ENCODE measurements at regions not wholly inside any gene's neighbourhood (a gene's known extent, or its start where the extent isn't known, plus 50 kb on each side); places are given as distances from the start of the nearest gene placed in this dataset.

GRCh38 chr11:23090659-23091058 lies 230.4 kb upstream of the CCDC179 start:
- TF ChIP-seq CTCF (IDR thresholded peaks at IDR 0.05) (no peak), POLR2A (IDR thresholded peaks at IDR 0.05) (no peak)
